ENCODE measurements at regions not wholly inside any gene's neighbourhood (a gene's known extent, or its start where the extent isn't known, plus 50 kb on each side); places are given as distances from the start of the nearest gene placed in this dataset.

DNA sequence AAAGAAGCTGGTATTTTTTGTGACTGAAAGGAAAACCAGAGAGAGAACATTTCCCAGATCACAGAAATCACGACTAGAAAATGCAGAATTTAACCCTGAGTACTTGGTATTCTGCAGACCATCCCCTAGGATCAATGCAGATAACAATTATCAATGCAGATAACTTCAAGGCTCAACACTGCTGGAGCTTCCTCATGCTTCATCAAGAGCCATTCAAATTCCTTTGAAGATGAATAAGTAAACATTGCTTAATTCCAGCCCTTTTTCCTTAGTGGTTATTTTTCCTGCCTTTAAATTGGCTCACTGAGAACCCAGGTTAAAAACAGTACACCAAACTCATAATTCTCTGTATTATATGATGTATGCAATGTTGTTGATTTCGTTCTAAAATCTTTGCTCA, 370.1 kb upstream of the TLE4 start:
- no peak for FAIRE-seq
- DNase-seq (ENCODE audit: extremely low spot score, insufficient read length, low read depth) = no peak

DNA sequence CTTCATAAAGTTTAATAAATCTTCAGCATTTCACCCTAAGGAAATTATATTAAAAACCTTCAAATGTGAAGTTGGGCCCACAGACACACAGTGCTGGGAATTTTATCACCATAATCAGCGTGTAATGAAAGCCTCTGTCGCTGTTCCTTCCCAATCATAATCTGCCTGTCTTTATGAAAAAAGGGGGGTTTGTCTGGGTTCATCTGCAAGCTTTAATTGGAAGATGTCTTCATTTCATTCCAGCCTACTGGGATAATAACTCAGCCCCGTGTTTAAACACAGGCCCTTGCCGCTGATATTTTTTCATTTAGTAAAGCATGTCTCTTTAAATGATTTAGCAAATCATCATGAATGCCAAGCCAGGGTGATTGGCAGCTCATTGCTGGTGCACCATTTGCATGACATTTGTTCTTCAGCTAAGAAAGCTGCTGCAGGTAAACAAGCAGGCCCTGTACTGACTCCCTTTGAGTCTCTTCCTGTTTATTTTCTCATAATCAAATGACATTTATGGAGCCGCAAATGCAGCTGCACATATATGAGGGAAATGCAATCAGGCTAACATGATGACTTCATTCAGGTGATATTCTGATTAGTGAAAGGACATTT, 362.9 kb upstream of the TLE4 start:
- DNase-seq (ENCODE audit: extremely low spot score, insufficient read length, low read depth) (no peak), FAIRE-seq (no peak)

DNA sequence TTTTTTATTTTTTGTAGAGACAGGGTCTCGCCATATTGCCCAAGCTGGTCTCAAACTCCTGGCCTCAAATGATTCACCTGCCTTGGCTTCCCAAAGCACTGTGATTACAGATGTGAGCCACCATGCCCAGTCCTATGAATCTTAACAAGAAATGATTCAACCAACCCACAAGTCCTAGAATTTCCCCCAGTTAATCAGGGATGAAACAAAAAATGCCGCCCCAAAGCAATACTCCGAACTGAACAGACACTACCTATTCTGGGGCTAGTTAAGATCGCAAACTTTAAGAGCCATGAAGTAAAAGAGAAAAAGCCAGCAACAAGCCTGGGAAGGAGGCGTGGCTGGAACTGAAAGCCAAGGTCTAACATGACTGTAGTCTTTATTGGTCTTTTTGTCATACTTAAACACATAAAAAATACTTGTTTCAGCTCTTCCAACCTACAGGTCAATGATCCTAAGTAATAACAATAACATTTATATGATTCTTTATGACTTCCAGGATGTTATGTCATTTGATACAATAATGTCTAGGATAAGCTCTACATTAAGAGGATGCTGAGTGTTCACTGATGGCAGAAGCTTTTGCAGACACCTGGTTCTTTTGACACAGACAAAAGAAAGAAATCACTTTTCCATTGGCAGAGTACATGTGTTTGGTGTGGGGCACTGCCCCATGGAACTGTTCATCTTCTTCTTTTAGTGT, 361.1 kb upstream of the TLE4 start:
- DNase-seq (ENCODE audit: extremely low spot score, insufficient read length, low read depth) (no peak), FAIRE-seq (no peak)

DNA sequence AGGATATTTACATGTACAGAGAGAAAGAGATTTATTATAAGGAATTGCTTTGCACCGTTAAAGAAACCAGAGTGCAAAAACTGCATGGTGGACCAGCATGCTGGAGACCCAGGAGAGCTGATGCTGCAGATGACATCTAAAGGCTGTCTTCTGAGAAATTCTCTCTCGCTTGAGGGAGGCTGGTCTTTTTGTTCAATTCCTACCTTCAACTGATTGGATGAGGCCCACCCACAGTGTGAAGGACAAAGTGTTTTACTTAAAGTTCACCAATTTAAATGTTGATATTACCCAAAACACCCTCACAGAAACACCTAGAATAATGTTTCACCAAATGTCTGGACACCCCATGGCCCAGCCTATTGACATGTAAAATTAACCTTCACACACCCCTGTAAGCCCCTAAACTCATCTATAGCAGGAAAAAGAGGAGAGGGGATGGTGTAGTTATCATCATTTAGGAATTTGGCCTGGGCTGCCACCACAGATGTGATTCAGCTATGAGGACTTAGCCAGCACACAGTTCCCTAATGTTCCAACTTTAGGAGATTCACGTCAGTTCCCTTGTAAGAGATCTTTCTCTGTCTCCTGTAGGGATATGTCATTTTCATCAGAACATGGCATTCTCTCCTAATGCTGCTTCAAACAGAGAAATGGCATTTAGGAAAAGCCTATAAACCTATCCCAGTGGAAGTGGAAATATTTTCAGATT, 358.2 kb upstream of the TLE4 start:
- no peak for FAIRE-seq

DNA sequence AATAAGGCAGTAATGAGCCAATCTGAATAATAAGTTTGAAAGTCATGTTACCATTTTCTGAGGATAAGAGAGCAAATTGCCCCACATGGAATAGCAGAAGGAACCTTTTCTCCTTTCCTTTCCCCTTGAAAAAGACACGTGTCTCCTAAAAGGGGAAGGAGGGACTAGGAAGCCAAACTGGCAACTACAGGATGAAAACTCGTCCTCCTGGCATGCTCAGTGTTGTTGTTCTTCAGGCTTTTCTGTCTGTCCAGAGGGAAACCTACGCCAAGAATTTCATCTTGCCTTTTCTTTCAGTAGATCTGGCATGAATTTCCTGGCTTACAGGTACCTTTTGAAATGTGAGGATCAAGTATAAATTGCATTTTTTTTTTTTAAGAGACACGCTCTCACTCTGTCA, 355.9 kb upstream of the TLE4 start:
- FAIRE-seq (no peak), DNase-seq (ENCODE audit: extremely low spot score, insufficient read length, low read depth) (no peak)

More for the DNA sequence above, 358.2 kb upstream of the TLE4 start:
- DNase-seq (ENCODE audit: extremely low spot score, insufficient read length, low read depth) = no peak

DNA sequence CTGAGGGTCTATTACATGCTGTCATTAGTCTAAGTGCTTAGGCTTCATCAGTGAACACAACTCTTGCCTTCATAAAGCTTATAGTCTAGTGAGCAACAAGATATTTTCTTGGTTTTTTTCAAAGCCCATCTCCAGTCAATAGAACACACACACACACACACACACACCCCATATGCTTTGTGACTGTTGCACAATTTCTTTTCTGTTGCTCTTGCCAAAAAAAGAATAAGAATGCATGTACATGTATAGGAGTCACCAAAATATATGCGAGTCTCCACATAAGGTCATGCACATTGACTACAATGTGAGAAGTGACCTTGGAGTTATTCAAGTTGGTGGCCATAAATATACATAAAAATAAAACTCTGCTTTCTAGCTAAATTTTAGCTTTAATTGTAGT, 351.5 kb upstream of the TLE4 start:
- FAIRE-seq (no peak), DNase-seq (ENCODE audit: extremely low spot score, insufficient read length, low read depth) (no peak)

DNA sequence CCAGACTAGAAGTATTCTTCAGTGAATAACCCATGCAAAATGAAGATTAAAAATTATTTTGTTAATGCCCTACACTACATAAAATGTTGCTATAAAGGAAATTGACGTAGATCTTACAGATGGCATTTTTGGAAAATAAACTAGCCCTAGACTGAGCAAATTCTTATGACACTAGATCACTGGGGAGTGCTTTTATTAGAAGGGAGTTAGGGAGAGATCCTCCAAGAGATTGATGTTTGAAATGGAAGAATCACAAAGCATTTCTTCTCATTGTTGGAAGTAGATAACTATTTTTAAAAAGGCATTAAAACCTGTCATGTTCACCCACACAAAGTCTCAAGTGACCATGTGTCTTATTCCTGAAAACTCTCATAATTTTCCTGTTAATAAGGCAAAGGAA, 351.1 kb upstream of the TLE4 start:
- no peak for DNase-seq (ENCODE audit: extremely low spot score, insufficient read length, low read depth)
- no peak for FAIRE-seq

DNA sequence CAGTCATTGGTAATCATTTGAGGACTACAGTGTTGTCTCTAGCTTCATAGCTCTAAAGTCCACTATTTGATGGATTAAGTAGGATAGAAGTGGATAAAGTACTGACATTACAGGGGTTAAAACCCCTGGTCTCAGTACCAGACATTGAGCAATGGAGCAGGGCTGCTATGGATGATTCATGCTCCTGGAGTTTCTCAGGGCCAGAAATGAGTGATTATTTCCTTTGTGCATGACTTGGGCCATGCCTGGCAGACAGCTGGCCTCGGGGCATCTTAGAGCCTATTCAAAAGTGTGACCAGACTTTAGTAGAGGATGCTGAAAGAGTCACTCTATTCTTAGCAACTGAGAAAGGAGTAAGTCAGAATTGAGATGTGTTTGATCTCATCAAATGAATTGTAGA, 350.7 kb upstream of the TLE4 start:
- DNase-seq (ENCODE audit: extremely low spot score, insufficient read length, low read depth) (no peak), FAIRE-seq (no peak)

DNA sequence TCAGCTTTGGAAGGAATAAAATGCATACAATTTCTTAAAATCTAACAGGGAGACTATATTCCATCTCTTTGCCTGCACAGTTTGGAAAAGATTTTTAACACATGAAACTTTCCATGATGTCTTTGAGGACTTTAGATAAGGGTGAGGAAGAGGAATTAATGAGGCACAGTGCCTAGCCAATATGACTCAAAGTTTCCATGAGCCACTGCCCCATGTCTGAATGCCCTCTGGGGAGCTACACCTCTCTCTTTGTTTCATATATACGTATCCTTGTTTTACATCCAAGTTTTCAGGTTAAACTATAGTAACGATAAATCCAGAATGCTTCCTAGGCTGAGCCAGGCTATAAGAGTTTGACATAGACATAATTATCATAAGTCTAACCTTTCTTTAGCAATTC, 349.3 kb upstream of the TLE4 start:
- FAIRE-seq (no peak), DNase-seq (ENCODE audit: extremely low spot score, insufficient read length, low read depth) (no peak)

DNA sequence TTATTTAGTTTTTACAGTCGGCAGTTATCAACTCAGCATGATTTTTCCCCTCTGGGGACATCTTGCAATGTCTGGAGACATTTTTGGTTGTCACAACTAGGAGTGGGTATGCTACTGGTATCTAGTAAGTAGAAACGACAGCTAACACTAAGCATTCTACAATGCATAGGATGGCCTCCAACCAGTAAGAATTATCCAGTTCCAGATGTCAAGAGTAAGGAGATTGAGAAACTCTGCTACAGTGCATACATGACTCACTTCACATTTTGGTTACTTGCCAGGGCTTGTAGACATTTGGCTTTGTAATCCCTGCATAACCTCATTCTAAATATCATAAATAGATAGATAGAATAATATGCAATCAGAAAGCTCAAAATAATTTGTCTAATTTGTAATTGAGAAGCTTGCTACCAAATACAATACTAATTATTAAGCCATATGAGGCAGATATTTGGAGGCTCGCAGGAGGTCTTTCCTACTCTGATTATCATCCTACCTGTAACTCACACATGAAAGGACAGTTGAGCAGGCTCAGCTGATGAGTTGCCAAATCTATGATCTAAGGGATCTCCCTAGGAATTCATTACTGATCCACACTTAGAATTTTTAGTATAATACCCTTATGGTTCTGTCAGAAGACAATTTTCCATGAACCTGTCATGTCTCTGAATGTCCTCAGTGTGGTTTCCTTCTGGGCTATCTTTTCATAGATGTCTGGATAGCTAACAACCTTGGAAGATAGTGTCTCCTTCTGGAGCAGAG, 346.9 kb upstream of the TLE4 start:
- no peak for DNase-seq (ENCODE audit: extremely low spot score, insufficient read length, low read depth)

DNA sequence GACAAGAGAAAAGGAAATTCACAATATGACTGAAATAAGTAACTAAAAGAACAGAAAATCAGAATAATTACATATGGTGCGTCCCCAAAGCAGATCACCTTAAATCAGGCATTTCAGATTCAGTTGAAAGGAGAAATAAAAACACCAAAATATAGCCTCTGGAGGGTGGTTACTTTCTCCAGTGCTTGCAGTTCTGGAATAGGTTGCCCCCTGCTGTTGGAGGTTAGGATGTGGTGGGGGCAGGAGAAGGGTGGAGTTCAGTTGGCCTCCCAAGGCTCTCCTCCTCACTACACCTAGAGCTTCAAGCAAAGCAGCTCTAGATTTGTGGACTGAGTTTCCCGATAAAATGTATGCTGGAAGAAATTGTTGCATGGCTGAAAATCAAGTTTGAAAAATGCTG, 338.2 kb upstream of the TLE4 start:
- FAIRE-seq = no peak
- no peak for DNase-seq (ENCODE audit: extremely low spot score, insufficient read length, low read depth)

More for the DNA sequence above, 346.9 kb upstream of the TLE4 start:
- no peak for FAIRE-seq

DNA sequence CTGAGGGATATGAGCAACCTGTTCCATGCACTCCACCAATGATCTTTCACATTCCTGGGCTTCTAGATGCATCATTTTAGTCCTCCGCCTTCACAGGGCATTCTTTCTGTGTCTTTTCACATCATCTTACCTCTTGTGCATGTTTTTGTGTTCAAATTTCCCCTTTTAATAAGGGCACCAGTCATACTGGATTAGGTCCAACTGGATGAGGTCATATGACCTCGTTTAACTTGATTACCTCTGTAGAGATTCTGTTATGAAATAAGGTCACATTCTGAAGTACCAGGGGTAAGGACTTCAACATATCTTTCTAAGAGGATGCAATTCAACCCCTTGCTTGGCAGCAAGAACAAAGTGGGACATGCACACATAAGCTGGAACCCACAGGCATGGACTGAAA, 335.3 kb upstream of the TLE4 start:
- FAIRE-seq (no peak), DNase-seq (ENCODE audit: extremely low spot score, insufficient read length, low read depth) (no peak)

DNA sequence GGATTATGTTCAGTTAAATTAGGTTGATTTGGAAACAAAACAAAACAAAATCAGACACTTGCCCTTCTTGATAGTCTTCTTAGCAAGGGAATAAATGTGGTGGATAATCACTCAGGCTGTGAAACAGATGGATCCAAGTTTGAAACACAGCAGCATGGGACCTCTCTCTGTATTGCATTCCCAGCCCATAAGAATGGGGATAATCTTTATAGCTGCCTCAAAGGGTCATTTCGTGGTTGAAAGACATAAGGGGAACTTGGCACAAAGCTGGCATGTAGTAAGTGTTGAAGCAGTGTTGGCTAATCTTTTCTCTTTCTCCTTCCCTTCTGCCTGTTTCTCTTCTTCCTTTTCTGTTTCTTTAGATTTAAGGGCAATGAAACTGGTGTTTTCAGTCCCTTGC, 333.9 kb upstream of the TLE4 start:
- no peak for DNase-seq (ENCODE audit: extremely low spot score, insufficient read length, low read depth)
- no peak for FAIRE-seq

DNA sequence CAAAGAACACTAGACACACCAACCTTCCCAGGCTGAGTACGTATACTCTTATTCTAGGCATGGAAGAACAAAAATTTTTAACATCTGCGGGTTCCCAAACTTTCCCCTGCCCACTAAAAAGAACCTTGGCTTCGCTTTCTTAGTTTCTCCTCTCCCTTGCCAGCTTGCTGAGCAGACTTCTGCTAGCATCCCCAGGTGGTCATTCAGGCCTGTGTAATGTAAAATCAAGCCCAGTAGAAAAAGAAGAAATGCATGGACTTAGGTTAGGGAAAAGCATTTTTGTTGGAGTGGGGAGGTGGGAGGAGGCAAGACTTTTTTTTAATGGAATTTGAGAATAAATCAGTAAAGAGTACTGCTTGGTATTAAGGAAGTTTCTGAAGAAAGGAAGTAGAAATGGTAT, 331.0 kb upstream of the TLE4 start:
- no peak for DNase-seq (ENCODE audit: extremely low spot score, insufficient read length, low read depth)
- FAIRE-seq = no peak

DNA sequence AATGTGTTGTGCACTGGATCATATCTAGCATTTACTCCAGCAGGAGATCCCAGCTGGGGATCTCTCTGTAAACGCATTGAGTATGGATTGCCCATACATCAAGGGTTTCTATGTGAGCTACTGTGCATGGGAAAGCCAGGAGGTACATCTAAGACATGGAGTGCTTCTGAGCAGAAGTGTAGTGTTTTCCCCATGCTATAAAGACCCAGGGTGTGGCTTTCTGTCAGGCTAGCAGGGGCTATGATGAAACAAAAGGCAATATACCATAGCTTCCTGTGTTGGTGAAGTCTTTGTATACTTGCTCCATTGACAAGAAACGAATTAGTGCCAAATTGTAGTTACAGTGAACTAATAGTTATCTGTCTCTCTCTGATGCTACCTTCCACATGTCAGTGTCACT, 329.3 kb upstream of the TLE4 start:
- FAIRE-seq (no peak), DNase-seq (ENCODE audit: extremely low spot score, insufficient read length, low read depth) (no peak)

DNA sequence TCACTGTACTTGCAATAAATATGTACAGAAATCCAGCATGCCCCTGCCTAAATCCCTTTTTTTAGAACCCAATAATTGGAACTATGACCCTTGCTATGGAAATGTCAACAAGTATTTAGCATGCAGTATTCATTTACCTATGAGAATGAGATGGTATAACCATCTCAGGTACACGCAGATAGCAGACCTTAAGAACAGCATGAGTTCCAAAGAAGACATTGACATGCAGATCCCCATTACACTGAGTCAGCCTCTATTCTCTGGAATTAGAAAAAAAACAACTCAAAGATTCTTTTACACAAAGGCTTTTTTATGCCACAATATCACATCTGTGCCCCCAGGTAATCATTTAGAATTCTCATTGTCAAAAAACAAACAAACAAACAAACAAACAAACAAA, 325.6 kb upstream of the TLE4 start:
- FAIRE-seq (no peak), DNase-seq (ENCODE audit: extremely low spot score, insufficient read length, low read depth) (no peak)

DNA sequence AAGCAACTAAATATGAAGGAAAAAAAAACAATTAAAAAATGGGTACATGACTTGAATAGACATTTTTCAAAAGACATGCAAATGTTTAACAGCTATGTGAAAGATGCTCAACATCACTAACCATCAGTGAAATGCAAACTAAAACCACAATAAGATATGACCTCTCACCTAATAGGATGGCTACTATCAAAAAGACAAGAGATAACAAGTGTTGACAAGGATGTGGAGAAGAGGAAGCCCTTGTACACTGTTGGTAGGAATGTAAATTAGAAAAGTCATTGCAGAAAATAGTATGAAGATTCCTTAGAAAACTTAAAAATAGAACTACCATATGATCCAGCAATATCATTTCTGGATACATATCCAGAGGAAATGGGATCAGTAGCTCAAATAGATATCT, 324.7 kb upstream of the TLE4 start:
- FAIRE-seq = no peak

DNA sequence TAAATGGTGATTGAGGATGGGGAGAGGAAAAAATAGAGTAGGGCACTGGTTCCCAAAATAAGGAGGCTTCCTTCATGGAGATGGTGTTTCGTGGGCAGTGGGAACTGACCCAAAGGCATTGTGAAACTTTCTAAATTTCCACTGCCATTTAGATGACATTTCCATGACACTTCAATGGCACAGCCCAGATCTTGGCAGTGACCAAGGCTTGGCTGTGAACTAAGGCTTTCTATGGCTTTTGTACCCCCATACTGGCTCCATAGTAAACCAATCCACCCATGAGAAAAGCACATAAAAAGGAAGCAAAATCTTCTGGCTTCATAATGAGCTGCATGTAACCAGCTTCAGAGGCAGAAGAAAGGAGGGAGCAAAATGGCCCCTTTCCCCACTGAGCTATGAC, 321.0 kb upstream of the TLE4 start:
- no peak for FAIRE-seq
- DNase-seq (ENCODE audit: extremely low spot score, insufficient read length, low read depth) = no peak

More for the DNA sequence above, 324.7 kb upstream of the TLE4 start:
- DNase-seq (ENCODE audit: extremely low spot score, insufficient read length, low read depth) = no peak

DNA sequence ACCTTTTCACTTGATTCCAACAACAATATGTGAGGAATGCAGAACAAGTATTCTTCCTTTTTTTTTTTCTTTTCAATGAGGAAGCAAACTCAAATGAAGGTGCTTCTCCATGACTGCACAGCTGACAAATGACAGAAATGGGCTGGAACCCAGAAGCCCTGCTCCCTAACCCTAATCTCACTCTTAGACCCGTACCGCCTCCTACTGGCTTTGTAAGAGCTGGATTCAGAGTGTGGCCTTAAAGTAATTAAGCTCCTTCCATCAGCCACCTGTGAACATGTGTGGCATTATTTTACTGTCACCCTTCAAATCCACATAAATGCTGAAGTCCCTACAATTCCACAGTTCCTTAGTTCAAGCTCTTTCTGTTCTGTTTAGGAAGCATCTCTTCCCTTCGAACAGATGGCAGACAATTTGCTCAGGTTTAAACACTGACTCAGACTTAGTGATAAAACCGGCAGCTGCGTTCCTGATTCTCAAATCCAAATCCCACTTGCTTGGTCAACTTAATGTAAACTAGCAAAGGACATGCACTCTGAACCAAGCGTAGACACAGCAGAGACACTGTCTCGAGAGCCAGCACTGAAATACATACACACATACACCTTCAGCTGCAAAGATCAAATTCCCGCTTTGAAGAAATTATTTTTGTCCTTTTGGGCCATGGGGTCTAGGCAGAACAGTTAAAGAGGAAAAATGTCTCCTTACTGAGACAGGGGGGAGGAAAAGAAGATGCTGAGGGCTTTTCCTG, 316.7 kb upstream of the TLE4 start:
- FAIRE-seq (no peak), DNase-seq (ENCODE audit: extremely low spot score, insufficient read length, low read depth) (no peak)

DNA sequence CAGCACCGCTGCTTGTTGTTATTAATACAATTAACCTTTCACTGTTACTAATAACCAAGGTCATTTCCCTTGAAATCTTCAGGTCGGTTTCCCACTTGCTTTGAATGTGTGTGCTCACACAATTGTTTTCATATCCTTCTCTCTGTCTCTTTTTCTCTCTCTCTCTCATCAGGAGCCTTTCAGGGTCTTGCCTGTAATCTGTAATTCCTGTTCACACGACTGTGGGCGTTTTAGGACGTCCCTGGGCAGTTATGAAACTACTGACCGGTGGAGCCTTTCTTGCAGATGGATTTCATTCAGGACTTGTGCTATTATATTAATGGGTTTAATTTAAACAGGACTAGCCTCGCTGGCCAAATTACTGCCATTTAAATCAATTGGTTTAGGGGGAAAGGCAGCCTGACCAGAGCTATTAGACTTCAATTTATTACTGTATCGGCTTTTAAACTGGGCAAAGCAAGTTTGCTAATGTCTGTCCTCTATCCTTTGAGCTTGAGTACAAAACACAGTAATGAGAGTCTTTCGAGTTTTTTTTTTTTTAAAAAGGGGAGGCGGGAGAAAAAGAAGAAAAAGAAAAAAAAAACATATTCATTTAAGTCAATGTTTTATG, 316.0 kb upstream of the TLE4 start:
- FAIRE-seq (no peak), DNase-seq (ENCODE audit: extremely low spot score, insufficient read length, low read depth) (no peak)
